HepG2 (cell line): ENCODE measurements at regions not wholly inside any gene's neighbourhood (a gene's known extent, or its start where the extent isn't known, plus 50 kb on each side); places are given as distances from the start of the nearest gene placed in this dataset.

Source experiments
- GLI4 ChIP-seq: sonication (generic); formaldehyde crosslinking; IDR thresholded peaks from 2 replicates; pipeline ENCODE4 v1.5.1; 2020; ENCODE audit warnings: missing genetic modification reagents, mild to moderate bottlenecking, moderate library complexity, borderline replicate concordance
- GMEB1 ChIP-seq: sonication (generic); formaldehyde crosslinking; IDR thresholded peaks from 2 replicates; pipeline ENCODE4 v1.5.1; 2020; ENCODE audit warnings: missing genetic modification reagents, mild to moderate bottlenecking, borderline replicate concordance
- NR2C2 ChIP-seq: sonication (generic); formaldehyde crosslinking; IDR thresholded peaks from 2 replicates; pipeline ENCODE4 v1.4.0; 2020; ENCODE audit warnings: missing genetic modification reagents, mild to moderate bottlenecking, moderate library complexity, borderline replicate concordance
- POLR2AphosphoS2 ChIP-seq: IDR thresholded peaks from 2 replicates; pipeline ENCODE4 v1.6.1; 2011; ENCODE audit warnings: low read depth, low read length, improper control_type of control experiment
- SIN3A ChIP-seq: IDR thresholded peaks from 2 replicates; pipeline ENCODE4 v1.6.1; 2011; ENCODE audit warnings: low read depth, mild to moderate bottlenecking, control low read depth, low read length, borderline replicate concordance
- SOX5 ChIP-seq: IDR thresholded peaks from 2 replicates; pipeline ENCODE4 v1.6.1; 2016; ENCODE audit warnings: borderline replicate concordance
- THAP7 ChIP-seq: sonication (generic); formaldehyde crosslinking; IDR thresholded peaks from 2 replicates; pipeline ENCODE4 v1.8.1; 2023; ENCODE audit warnings: mild to moderate bottlenecking, missing genetic modification reagents
- TF ChIP-seq, protein P1 (sequence below): sonication (generic); formaldehyde crosslinking; IDR thresholded peaks from 2 replicates; pipeline ENCODE4 v1.4.0; 2020; ENCODE audit warnings: missing genetic modification reagents
- TF ChIP-seq, protein P2 (sequence below): sonication (generic); formaldehyde crosslinking; IDR thresholded peaks from 2 replicates; pipeline ENCODE4 v1.4.0; 2020; ENCODE audit warnings: missing genetic modification reagents
- TF ChIP-seq, protein P3 (sequence below): sonication (generic); formaldehyde crosslinking; IDR thresholded peaks from 2 replicates; pipeline ENCODE4 v1.4.0; 2020; ENCODE audit warnings: low read depth, mild to moderate bottlenecking, missing genetic modification reagents
- TF ChIP-seq, protein P4 (sequence below): fragments of 450-650 bp; IDR thresholded peaks from 2 replicates; pipeline ENCODE4 v1.6.1; 2017; ENCODE audit warnings: mild to moderate bottlenecking

DNA sequence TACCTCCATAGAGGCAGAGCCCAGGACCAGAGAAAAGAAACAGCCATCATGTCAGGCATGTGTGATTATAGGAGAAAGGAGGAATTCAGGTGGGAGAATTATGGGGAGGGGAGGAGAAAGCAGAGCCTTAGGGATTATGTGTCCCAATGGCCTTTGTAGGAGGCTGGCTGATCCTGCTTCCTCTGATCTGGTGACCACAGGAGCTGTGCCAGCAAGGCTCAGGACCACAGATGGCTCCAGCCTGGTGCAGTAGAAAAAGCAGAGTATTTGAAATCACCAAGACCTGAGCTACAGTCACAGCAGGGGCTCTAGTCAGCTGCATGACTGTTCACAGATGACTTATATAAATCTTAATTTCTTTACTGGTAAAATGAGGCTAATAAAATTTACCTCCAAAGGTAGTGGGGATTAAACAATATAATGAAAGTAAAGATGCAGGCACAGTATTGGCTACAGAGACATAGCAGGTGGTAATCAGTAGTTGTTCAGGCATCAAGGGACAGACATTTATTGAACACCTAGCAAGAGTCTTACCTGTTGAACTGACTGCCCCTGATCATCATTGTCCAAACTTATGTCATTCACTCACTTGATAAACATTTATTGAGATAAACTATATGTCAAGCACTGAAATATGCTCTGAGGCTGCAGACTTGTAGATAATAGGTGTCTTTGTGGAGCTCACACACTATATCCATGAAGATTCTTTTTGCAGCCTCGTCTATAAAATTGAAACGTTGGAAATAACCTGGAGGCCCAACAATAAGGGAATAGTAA lies 121.3 kb downstream of the MYCN start:
- TF ChIP-seq POLR2AphosphoS2, result no peak
- no peak for TF ChIP-seq GLI4 (CRISPR knock-in tag)
- TF ChIP-seq, protein P1, sequence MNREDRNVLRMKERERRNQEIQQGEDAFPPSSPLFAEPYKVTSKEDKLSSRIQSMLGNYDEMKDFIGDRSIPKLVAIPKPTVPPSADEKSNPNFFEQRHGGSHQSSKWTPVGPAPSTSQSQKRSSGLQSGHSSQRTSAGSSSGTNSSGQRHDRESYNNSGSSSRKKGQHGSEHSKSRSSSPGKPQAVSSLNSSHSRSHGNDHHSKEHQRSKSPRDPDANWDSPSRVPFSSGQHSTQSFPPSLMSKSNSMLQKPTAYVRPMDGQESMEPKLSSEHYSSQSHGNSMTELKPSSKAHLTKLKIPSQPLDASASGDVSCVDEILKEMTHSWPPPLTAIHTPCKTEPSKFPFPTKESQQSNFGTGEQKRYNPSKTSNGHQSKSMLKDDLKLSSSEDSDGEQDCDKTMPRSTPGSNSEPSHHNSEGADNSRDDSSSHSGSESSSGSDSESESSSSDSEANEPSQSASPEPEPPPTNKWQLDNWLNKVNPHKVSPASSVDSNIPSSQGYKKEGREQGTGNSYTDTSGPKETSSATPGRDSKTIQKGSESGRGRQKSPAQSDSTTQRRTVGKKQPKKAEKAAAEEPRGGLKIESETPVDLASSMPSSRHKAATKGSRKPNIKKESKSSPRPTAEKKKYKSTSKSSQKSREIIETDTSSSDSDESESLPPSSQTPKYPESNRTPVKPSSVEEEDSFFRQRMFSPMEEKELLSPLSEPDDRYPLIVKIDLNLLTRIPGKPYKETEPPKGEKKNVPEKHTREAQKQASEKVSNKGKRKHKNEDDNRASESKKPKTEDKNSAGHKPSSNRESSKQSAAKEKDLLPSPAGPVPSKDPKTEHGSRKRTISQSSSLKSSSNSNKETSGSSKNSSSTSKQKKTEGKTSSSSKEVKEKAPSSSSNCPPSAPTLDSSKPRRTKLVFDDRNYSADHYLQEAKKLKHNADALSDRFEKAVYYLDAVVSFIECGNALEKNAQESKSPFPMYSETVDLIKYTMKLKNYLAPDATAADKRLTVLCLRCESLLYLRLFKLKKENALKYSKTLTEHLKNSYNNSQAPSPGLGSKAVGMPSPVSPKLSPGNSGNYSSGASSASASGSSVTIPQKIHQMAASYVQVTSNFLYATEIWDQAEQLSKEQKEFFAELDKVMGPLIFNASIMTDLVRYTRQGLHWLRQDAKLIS (CRISPR knock-in tag), result no peak
- no peak for TF ChIP-seq SOX5 (CRISPR knock-in tag)
- no peak for TF ChIP-seq SIN3A
- TF ChIP-seq, protein P2, sequence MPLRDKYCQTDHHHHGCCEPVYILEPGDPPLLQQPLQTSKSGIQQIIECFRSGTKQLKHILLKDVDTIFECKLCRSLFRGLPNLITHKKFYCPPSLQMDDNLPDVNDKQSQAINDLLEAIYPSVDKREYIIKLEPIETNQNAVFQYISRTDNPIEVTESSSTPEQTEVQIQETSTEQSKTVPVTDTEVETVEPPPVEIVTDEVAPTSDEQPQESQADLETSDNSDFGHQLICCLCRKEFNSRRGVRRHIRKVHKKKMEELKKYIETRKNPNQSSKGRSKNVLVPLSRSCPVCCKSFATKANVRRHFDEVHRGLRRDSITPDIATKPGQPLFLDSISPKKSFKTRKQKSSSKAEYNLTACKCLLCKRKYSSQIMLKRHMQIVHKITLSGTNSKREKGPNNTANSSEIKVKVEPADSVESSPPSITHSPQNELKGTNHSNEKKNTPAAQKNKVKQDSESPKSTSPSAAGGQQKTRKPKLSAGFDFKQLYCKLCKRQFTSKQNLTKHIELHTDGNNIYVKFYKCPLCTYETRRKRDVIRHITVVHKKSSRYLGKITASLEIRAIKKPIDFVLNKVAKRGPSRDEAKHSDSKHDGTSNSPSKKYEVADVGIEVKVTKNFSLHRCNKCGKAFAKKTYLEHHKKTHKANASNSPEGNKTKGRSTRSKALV (CRISPR knock-in tag), result no peak
- no peak for TF ChIP-seq NR2C2
- TF ChIP-seq GMEB1 (CRISPR knock-in tag), result no peak
- TF ChIP-seq, protein P3, sequence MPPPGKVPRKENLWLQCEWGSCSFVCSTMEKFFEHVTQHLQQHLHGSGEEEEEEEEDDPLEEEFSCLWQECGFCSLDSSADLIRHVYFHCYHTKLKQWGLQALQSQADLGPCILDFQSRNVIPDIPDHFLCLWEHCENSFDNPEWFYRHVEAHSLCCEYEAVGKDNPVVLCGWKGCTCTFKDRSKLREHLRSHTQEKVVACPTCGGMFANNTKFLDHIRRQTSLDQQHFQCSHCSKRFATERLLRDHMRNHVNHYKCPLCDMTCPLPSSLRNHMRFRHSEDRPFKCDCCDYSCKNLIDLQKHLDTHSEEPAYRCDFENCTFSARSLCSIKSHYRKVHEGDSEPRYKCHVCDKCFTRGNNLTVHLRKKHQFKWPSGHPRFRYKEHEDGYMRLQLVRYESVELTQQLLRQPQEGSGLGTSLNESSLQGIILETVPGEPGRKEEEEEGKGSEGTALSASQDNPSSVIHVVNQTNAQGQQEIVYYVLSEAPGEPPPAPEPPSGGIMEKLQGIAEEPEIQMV (CRISPR knock-in tag), result no peak
- TF ChIP-seq, protein P4, sequence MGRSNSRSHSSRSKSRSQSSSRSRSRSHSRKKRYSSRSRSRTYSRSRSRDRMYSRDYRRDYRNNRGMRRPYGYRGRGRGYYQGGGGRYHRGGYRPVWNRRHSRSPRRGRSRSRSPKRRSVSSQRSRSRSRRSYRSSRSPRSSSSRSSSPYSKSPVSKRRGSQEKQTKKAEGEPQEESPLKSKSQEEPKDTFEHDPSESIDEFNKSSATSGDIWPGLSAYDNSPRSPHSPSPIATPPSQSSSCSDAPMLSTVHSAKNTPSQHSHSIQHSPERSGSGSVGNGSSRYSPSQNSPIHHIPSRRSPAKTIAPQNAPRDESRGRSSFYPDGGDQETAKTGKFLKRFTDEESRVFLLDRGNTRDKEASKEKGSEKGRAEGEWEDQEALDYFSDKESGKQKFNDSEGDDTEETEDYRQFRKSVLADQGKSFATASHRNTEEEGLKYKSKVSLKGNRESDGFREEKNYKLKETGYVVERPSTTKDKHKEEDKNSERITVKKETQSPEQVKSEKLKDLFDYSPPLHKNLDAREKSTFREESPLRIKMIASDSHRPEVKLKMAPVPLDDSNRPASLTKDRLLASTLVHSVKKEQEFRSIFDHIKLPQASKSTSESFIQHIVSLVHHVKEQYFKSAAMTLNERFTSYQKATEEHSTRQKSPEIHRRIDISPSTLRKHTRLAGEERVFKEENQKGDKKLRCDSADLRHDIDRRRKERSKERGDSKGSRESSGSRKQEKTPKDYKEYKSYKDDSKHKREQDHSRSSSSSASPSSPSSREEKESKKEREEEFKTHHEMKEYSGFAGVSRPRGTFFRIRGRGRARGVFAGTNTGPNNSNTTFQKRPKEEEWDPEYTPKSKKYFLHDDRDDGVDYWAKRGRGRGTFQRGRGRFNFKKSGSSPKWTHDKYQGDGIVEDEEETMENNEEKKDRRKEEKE, result no peak
- TF ChIP-seq THAP7, result no peak
